ENCODE measurements at regions not wholly inside any gene's neighbourhood (a gene's known extent, or its start where the extent isn't known, plus 50 kb on each side); places are given as distances from the start of the nearest gene placed in this dataset.

DNA sequence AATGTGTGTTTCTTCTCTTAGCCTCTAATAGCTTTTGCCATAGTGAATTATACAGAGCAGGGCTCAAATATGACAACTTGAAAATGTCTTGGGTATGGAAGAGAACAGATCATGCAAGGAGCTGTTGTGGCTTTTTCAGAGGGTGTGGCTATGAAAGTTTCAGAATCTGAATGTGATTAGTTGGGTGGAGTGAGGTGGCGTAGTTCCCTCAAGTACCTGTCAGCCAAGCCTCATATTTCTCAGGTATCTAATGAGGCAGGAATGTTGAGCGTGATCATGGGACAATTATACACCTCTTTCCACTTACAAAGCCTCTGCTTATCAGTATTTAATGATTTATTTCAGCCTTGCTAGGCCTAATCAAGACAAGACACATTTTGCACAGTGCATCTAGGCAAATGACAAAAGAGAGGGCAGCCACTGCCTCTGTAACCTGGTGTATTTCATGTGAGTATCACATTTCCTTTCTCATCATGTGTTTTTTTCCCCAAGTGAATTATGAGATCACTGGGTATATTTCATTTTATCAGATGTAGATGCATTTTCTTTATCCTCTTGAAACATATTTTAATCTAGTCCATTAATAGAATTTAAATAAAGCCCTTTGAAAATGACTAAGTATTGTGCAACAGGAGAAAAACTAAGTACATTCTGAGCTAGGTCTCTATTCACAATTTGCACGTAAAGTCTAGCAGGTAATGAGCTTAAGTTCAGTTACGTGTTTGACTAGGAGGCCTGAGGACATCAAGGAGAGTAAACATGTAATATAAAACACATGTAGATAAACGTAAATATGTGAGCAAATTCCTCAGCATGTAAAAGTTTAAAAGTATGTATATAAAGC lies 644.4 kb upstream of the IGFBP3 start:
- no peaks in the 10 kb centered on the region for H3K36me3 ChIP-seq (ENCODE audit: control insufficient read depth, insufficient read depth, low read length)
- Mint-ChIP-seq H3K4me1 (no peaks in the 10 kb centered on the region), H3K27ac (no peak overlapping the region), H3K27me3 (no peaks in the 10 kb centered on the region), H3K9me3 (peaks cover 0 to 18% (median 1%) of the 10 kb centered on the region in 7 donors), H3K36me3 (no peaks in the 10 kb centered on the region), H3K4me3 (no peak overlapping the region)
- no peak overlapping the region for H3K27ac ChIP-seq (ENCODE audit: insufficient read depth, low read length, poor library complexity, severe bottlenecking)
- ATAC-seq (ENCODE audit: low read depth in 2 of 2) = no peak
- H3K4me1 ChIP-seq (ENCODE audit: control insufficient read depth, insufficient read depth, low read length, poor library complexity, severe bottlenecking) = no peaks in the 10 kb centered on the region
- H3K9me3 ChIP-seq (ENCODE audit: control insufficient read depth in 2 of 2, low read length in 2 of 2) = no peaks in the 10 kb centered on the region
- H3K27me3 ChIP-seq (ENCODE audit: control insufficient read depth, insufficient read depth, low read length) = no peaks in the 10 kb centered on the region
- no peak for DNase-seq
- H3K4me3 ChIP-seq (ENCODE audit: low read depth, low read length) = no peak overlapping the region

DNA sequence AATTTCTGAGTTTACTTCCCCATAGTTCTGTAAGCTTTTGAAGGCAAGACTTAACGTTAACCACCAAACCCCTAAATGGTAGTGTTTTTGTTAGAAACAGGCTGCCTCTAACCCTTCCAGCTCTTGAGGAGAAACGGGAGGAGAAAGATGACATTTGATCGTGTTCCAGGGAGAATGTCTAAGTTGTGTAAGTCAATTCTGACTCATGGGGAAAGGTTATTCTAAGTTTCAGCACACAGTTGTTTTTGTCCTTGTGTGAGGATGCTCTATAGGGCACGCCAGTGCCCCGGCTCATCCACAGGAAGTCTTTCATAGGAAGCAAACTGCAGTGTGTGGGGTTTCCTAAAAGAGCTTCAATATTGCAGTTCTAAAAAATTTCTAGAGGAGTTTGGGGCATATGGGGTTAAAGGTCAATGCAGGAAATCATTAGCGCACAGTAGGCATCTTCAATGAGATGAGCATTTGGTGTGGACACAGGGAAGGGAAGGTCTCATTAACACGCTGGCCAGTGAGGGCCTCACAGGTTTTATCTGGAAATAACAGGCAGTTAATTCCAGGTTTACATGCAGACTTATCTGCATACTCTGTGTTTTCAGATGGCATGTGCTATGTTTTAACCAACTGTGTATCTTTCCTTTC lies 638.2 kb upstream of the IGFBP3 start:
- H3K27me3 ChIP-seq (ENCODE audit: control insufficient read depth, insufficient read depth, low read length) = no peaks in the 10 kb centered on the region
- no peak overlapping the region for H3K4me3 ChIP-seq (ENCODE audit: low read depth, low read length)
- no peaks in the 10 kb centered on the region for H3K4me1 Mint-ChIP-seq
- no peaks in the 10 kb centered on the region for H3K27me3 Mint-ChIP-seq
- ATAC-seq (ENCODE audit: low read depth in 2 of 2) (no peak), DNase-seq (no peak)
- H3K27ac ChIP-seq (ENCODE audit: insufficient read depth, low read length, poor library complexity, severe bottlenecking) = no peak overlapping the region
- no peaks in the 10 kb centered on the region for H3K36me3 Mint-ChIP-seq
- no peaks in the 10 kb centered on the region for H3K4me1 ChIP-seq (ENCODE audit: control insufficient read depth, insufficient read depth, low read length, poor library complexity, severe bottlenecking)
- no peaks in the 10 kb centered on the region for H3K36me3 ChIP-seq (ENCODE audit: control insufficient read depth, insufficient read depth, low read length)
- peaks cover 0 to 19% (median 7%) of the 10 kb centered on the region in 7 donors for H3K9me3 Mint-ChIP-seq
- H3K27ac Mint-ChIP-seq = no peak overlapping the region
- H3K4me3 Mint-ChIP-seq = no peak overlapping the region
- no peaks in the 10 kb centered on the region for H3K9me3 ChIP-seq (ENCODE audit: control insufficient read depth in 2 of 2, low read length in 2 of 2)

GRCh38 chr7:46558482-46559193 lies 637.6 kb upstream of the IGFBP3 start:
- Mint-ChIP-seq H3K9me3 (peaks cover 0 to 15% (median 7%) of the 10 kb centered on the region in 7 donors), H3K4me3 (no peak overlapping the region), H3K27ac (no peak overlapping the region), H3K36me3 (no peaks in the 10 kb centered on the region), H3K4me1 (peaks cover 0 to 4% (median 0%) of the 10 kb centered on the region in 4 donors), H3K27me3 (no peaks in the 10 kb centered on the region)
- Histone ChIP-seq H3K27me3 (ENCODE audit: control insufficient read depth, insufficient read depth, low read length) (no peaks in the 10 kb centered on the region), H3K27ac (ENCODE audit: insufficient read depth, low read length, poor library complexity, severe bottlenecking) (no peak overlapping the region), H3K9me3 (ENCODE audit: control insufficient read depth in 2 of 2, low read length in 2 of 2) (no peaks in the 10 kb centered on the region), H3K36me3 (ENCODE audit: control insufficient read depth, insufficient read depth, low read length) (no peaks in the 10 kb centered on the region), H3K4me1 (ENCODE audit: control insufficient read depth, insufficient read depth, low read length, poor library complexity, severe bottlenecking) (no peaks in the 10 kb centered on the region), H3K4me3 (ENCODE audit: low read depth, low read length) (no peak overlapping the region)
- no peak for ATAC-seq (ENCODE audit: low read depth in 2 of 2)
- DNase-seq = no peak

GRCh38 chr7:46557781-46558180 lies 636.7 kb upstream of the IGFBP3 start:
- Histone ChIP-seq H3K27ac (ENCODE audit: insufficient read depth, low read length, poor library complexity, severe bottlenecking) (no peak overlapping the region), H3K4me3 (ENCODE audit: low read depth, low read length) (no peak overlapping the region), H3K36me3 (ENCODE audit: control insufficient read depth, insufficient read depth, low read length) (no peaks in the 10 kb centered on the region), H3K9me3 (ENCODE audit: control insufficient read depth in 2 of 2, low read length in 2 of 2) (no peaks in the 10 kb centered on the region), H3K4me1 (ENCODE audit: control insufficient read depth, insufficient read depth, low read length, poor library complexity, severe bottlenecking) (no peaks in the 10 kb centered on the region), H3K27me3 (ENCODE audit: control insufficient read depth, insufficient read depth, low read length) (no peaks in the 10 kb centered on the region)
- H3K4me3 Mint-ChIP-seq = no peak overlapping the region
- peaks cover 0 to 11% (median 8%) of the 10 kb centered on the region in 7 donors for H3K9me3 Mint-ChIP-seq
- no peak for ATAC-seq (ENCODE audit: low read depth in 2 of 2)
- H3K27ac Mint-ChIP-seq = no peak overlapping the region
- H3K4me1 Mint-ChIP-seq = peaks cover 0 to 5% (median 0%) of the 10 kb centered on the region in 4 donors
- no peaks in the 10 kb centered on the region for H3K36me3 Mint-ChIP-seq
- no peak for DNase-seq
- no peaks in the 10 kb centered on the region for H3K27me3 Mint-ChIP-seq

DNA sequence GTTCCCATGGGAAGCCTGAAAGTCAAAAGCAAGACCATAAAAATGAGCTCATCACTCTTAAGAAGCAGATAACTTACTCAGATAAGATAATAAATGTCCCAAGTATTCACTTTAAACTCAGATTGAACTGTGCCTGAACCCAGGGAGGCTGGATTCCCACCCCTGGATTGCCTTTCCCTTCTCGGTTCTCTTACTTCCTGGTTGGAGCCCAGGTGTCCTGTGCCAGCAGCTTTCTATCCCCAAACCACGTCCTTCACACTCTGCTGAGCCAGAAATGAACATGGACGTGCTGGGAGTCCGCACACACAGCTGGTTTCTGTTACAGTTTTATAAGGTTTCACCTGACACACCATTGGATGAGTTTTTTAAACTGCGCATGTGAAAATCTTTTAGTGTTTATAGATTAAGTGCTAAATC lies 636.2 kb upstream of the IGFBP3 start:
- ATAC-seq (ENCODE audit: low read depth in 2 of 2) = no peak
- no peak overlapping the region for H3K4me3 ChIP-seq (ENCODE audit: low read depth, low read length)
- no peak overlapping the region for H3K27ac Mint-ChIP-seq

DNA sequence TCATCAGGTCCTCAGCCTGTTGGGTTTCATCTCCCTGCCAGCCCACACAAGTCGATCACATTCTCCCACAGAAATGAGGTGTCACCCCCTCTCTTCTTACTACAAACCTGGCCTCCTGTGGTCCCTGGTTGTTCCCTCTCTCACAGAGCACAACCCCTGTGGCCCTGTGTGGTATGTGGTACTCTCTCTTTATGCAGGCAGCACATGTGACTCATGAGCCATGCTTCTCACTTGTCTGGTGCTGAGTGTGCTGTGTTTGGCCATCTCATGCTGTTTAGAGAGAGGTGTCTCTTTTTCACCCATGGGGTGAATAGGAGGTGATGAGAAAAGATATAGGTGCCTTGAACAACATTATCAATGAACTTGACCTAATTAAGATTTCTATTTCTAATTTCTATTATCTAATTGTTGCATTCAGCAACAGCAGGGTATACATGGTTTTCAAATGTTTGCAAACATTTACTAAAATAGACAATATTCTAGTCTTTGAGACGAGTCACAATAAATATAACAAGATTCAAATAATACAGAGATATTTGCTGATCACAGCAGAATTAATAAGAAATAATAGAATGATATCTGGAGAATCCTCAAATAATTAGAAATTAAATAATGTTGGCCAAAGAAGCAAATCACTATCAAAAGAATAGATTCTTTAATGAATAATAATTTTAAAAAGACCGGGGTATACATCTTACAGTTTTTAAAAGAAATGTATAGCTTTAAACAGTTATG lies 633.8 kb upstream of the IGFBP3 start:
- no peaks in the 10 kb centered on the region for H3K9me3 ChIP-seq (ENCODE audit: control insufficient read depth in 2 of 2, low read length in 2 of 2)
- no peaks in the 10 kb centered on the region for H3K27me3 Mint-ChIP-seq
- DNase-seq (no peak), ATAC-seq (ENCODE audit: low read depth in 2 of 2) (no peak)
- H3K36me3 ChIP-seq (ENCODE audit: control insufficient read depth, insufficient read depth, low read length) = no peaks in the 10 kb centered on the region
- H3K4me3 ChIP-seq (ENCODE audit: low read depth, low read length) = no peak overlapping the region
- peaks cover 0 to 20% (median 2%) of the 10 kb centered on the region in 7 donors for H3K9me3 Mint-ChIP-seq
- no peak overlapping the region for H3K27ac ChIP-seq (ENCODE audit: insufficient read depth, low read length, poor library complexity, severe bottlenecking)
- H3K27ac Mint-ChIP-seq = no peak overlapping the region
- H3K27me3 ChIP-seq (ENCODE audit: control insufficient read depth, insufficient read depth, low read length) = no peaks in the 10 kb centered on the region
- peaks cover 0 to 5% (median 0%) of the 10 kb centered on the region in 4 donors for H3K4me1 Mint-ChIP-seq
- no peak overlapping the region for H3K4me3 Mint-ChIP-seq
- H3K4me1 ChIP-seq (ENCODE audit: control insufficient read depth, insufficient read depth, low read length, poor library complexity, severe bottlenecking) = no peaks in the 10 kb centered on the region
- H3K36me3 Mint-ChIP-seq = no peaks in the 10 kb centered on the region

More for the DNA sequence above, 636.2 kb upstream of the IGFBP3 start:
- H3K4me3 Mint-ChIP-seq = no peak overlapping the region
- no peaks in the 10 kb centered on the region for H3K36me3 ChIP-seq (ENCODE audit: control insufficient read depth, insufficient read depth, low read length)
- H3K36me3 Mint-ChIP-seq = no peaks in the 10 kb centered on the region
- peaks cover 0 to 16% (median 8%) of the 10 kb centered on the region in 7 donors for H3K9me3 Mint-ChIP-seq
- no peaks in the 10 kb centered on the region for H3K27me3 ChIP-seq (ENCODE audit: control insufficient read depth, insufficient read depth, low read length)
- H3K9me3 ChIP-seq (ENCODE audit: control insufficient read depth in 2 of 2, low read length in 2 of 2) = no peaks in the 10 kb centered on the region
- DNase-seq = no peak
- no peaks in the 10 kb centered on the region for H3K4me1 ChIP-seq (ENCODE audit: control insufficient read depth, insufficient read depth, low read length, poor library complexity, severe bottlenecking)
- H3K27me3 Mint-ChIP-seq = no peaks in the 10 kb centered on the region
- peaks cover 0 to 5% (median 0%) of the 10 kb centered on the region in 4 donors for H3K4me1 Mint-ChIP-seq
- H3K27ac ChIP-seq (ENCODE audit: insufficient read depth, low read length, poor library complexity, severe bottlenecking) = no peak overlapping the region

DNA sequence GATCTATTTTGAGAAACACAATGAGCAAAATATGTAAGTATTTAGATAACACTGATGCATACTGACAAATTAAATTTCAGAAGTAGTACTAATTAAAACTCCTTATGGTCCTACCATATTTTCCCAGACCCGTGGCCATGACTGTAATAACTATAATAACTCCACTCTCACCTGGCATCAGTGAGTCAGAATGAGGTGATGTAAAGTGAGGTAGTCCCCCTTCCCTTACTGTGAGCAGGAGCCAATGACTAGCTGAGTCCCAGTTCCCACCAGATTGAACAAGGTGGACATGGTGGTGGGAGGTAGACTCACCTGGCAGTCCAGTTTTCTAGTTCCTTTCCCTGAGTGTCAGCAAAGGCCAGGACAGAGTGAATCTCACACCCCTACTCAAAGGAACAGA lies 630.5 kb upstream of the IGFBP3 start:
- peaks cover 0 to 5% (median 0%) of the 10 kb centered on the region in 4 donors for H3K4me1 Mint-ChIP-seq
- no peak overlapping the region for H3K27ac Mint-ChIP-seq
- H3K27me3 Mint-ChIP-seq = no peaks in the 10 kb centered on the region

More for the DNA sequence above, 630.5 kb upstream of the IGFBP3 start:
- no peaks in the 10 kb centered on the region for H3K4me1 ChIP-seq (ENCODE audit: control insufficient read depth, insufficient read depth, low read length, poor library complexity, severe bottlenecking)
- H3K9me3 ChIP-seq (ENCODE audit: control insufficient read depth in 2 of 2, low read length in 2 of 2) = no peaks in the 10 kb centered on the region
- Mint-ChIP-seq H3K36me3 (no peaks in the 10 kb centered on the region), H3K9me3 (peaks cover 0 to 17% (median under 1%) of the 10 kb centered on the region in 7 donors), H3K4me3 (no peak overlapping the region)
- no peaks in the 10 kb centered on the region for H3K27me3 ChIP-seq (ENCODE audit: control insufficient read depth, insufficient read depth, low read length)
- ATAC-seq (ENCODE audit: low read depth in 2 of 2) (no peak), DNase-seq (no peak)
- H3K27ac ChIP-seq (ENCODE audit: insufficient read depth, low read length, poor library complexity, severe bottlenecking) = no peak overlapping the region
- H3K4me3 ChIP-seq (ENCODE audit: low read depth, low read length) = no peak overlapping the region
- no peaks in the 10 kb centered on the region for H3K36me3 ChIP-seq (ENCODE audit: control insufficient read depth, insufficient read depth, low read length)
